Effector memory CD4-positive, alpha-beta T cell (primary cell): ENCODE measurements at regions not wholly inside any gene's neighbourhood (a gene's known extent, or its start where the extent isn't known, plus 50 kb on each side); places are given as distances from the start of the nearest gene placed in this dataset.
"Not testable (repeated sequence)": the region's sequence is repeated elsewhere in the genome, so short reads cannot be mapped to it uniquely, and the experiment has no call there.

ENCODE experiments used
- DNase-seq, 3 donors: peaks; one replicate each; pipeline ENCODE4 v3.0.0-alpha.2; 2020
- H3K27ac ChIP-seq: 2 replicates; pipeline ENCODE4 v1.7.0; 2013; ENCODE audit warnings: mild to moderate bottlenecking, low read length, moderate library complexity; ENCODE audit not compliant: insufficient read depth, poor library complexity, severe bottlenecking
- H3K27me3 ChIP-seq: replicated peaks from 2 replicates; pipeline ENCODE4 v1.7.0; 2013; ENCODE audit warnings: mild to moderate bottlenecking, low read length; ENCODE audit not compliant: insufficient read depth, control insufficient read depth, poor library complexity, severe bottlenecking
- H3K36me3 ChIP-seq: 2 replicates; pipeline ENCODE4 v1.7.0; 2013; ENCODE audit warnings: mild to moderate bottlenecking, low read length, moderate library complexity; ENCODE audit not compliant: control insufficient read depth, insufficient read depth
- H3K4me1 ChIP-seq: 2 replicates; pipeline ENCODE4 v1.7.0; 2013; ENCODE audit warnings: low read length, mild to moderate bottlenecking; ENCODE audit not compliant: control insufficient read depth, insufficient read depth, poor library complexity, severe bottlenecking
- H3K4me3 ChIP-seq: 2 replicates; pipeline ENCODE4 v1.7.0; 2013; ENCODE audit warnings: low read length, low read depth, mild to moderate bottlenecking; ENCODE audit not compliant: insufficient read depth, poor library complexity, severe bottlenecking
- H3K9me3 ChIP-seq: 2 replicates; pipeline ENCODE4 v1.7.0; 2013; ENCODE audit warnings: mild to moderate bottlenecking, low read length, moderate library complexity; ENCODE audit not compliant: control insufficient read depth

- not testable (repeated sequence) for H3K27ac ChIP-seq, DNase-seq, H3K9me3 ChIP-seq, H3K36me3 ChIP-seq, H3K27me3 ChIP-seq, H3K4me1 ChIP-seq, H3K4me3 ChIP-seq
These were observed 75.2 kb upstream of the SH3BP4 start for GRCh38 chr2:234876621-234877020.

DNA sequence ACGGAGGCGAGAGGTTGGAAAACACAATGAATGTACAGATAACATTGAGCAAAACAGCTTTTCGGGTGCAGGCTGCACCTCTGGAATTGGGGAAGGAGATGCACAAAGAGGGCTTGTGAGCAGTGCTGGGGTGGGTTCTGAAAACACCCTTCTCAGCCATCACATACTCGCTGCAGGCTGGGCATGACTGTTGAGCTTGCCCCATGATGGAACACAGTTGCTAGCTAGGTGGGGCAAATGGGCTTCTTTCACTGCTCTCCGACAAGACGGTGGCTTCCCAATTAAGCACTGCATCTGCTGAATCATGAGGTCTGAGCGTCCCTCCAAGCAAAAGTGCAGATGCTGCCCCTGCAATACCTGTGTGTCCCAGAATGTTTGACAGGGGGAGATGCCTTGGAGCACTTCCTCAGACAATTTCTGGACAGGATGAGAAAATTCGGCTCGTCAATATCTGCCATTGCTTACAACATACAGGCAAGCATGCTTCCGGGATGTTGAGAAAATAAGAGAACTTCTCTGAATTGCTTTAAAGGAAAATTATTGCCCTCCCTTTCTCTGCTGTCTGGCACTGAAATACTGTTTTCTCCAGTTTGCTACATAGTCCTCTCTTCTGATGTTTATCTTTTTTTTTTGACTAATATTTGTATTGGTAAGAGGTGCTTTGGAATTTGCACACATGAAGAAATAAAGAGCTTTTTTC is 77.3 kb upstream of the SH3BP4 start:
- H3K27ac ChIP-seq: no peak overlapping the region

GRCh38 chr2:234873828-234874173 is 78.0 kb upstream of the SH3BP4 start:
- Histone ChIP-seq H3K4me3 (no peak overlapping the region), H3K27ac (no peak overlapping the region), H3K27me3 (no peaks in the 10 kb centered on the region), H3K36me3 (no peaks in the 10 kb centered on the region), H3K4me1 (no peaks in the 10 kb centered on the region), H3K9me3 (no peaks in the 10 kb centered on the region)
- no peak for DNase-seq

More for the DNA sequence above, 77.3 kb upstream of the SH3BP4 start:
- Histone ChIP-seq H3K27me3 (no peaks in the 10 kb centered on the region), H3K4me1 (no peaks in the 10 kb centered on the region), H3K4me3 (no peak overlapping the region), H3K9me3 (no peaks in the 10 kb centered on the region), H3K36me3 (no peaks in the 10 kb centered on the region)
- no peak for DNase-seq

- Histone ChIP-seq H3K36me3 (no peaks in the 10 kb centered on the region), H3K9me3 (no peaks in the 10 kb centered on the region), H3K27ac (no peak overlapping the region), H3K4me1 (no peaks in the 10 kb centered on the region), H3K4me3 (no peak overlapping the region), H3K27me3 (no peaks in the 10 kb centered on the region)
- DNase-seq: no peak
These were observed 78.6 kb upstream of the SH3BP4 start for GRCh38 chr2:234873103-234873827.

GRCh38 chr2:234869969-234870368 is 81.8 kb upstream of the SH3BP4 start:
- Histone ChIP-seq H3K27me3 (no peaks in the 10 kb centered on the region), H3K9me3 (no peaks in the 10 kb centered on the region), H3K4me1 (no peaks in the 10 kb centered on the region), H3K4me3 (no peak overlapping the region), H3K36me3 (no peaks in the 10 kb centered on the region), H3K27ac (no peak overlapping the region)
- no peak for DNase-seq

GRCh38 chr2:234869164-234869563 is 82.7 kb upstream of the SH3BP4 start:
- Histone ChIP-seq H3K4me3 (no peak overlapping the region), H3K27me3 (no peaks in the 10 kb centered on the region)

DNA sequence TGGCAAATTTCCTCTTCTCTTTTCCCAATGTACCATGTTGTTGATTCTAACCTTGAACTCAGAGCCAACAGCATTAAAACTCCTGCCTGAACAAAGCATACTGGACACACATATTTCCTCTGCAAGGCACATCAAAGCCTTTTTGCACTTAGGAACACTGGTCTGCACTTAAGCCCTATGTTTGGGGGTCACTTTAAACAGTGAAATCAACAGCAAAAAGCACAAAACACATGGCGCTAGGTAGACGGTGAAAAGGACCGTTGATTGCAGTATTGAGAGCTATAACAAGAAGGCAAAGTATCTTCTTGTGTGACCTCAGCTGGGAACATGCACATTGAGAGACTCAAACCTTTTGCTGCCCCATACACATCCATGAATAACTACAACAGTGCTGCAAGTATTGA is 83.9 kb upstream of the SH3BP4 start:
- Histone ChIP-seq H3K9me3 (no peaks in the 10 kb centered on the region), H3K36me3 (no peaks in the 10 kb centered on the region), H3K4me1 (no peaks in the 10 kb centered on the region)

More at GRCh38 chr2:234869164-234869563, 82.7 kb upstream of the SH3BP4 start:
- DNase-seq: no peak
- Histone ChIP-seq H3K4me1 (no peaks in the 10 kb centered on the region), H3K9me3 (no peaks in the 10 kb centered on the region), H3K27ac (no peak overlapping the region), H3K36me3 (no peaks in the 10 kb centered on the region)

GRCh38 chr2:234865586-234865985 is 86.2 kb upstream of the SH3BP4 start:
- Histone ChIP-seq H3K4me3 (no peak overlapping the region), H3K27me3 (no peaks in the 10 kb centered on the region), H3K27ac (no peak overlapping the region)

More for the DNA sequence above, 83.9 kb upstream of the SH3BP4 start:
- no peak for DNase-seq
- no peaks in the 10 kb centered on the region for H3K27me3 ChIP-seq
- H3K27ac ChIP-seq: no peak overlapping the region
- H3K4me3 ChIP-seq: no peak overlapping the region

GRCh38 chr2:234865040-234865439 is 86.8 kb upstream of the SH3BP4 start:
- Histone ChIP-seq H3K9me3 (no peaks in the 10 kb centered on the region), H3K4me3 (no peak overlapping the region), H3K27me3 (no peaks in the 10 kb centered on the region), H3K4me1 (no peaks in the 10 kb centered on the region), H3K36me3 (no peaks in the 10 kb centered on the region), H3K27ac (no peak overlapping the region)
- DNase-seq: no peak

More at GRCh38 chr2:234865586-234865985, 86.2 kb upstream of the SH3BP4 start:
- no peak for DNase-seq
- no peaks in the 10 kb centered on the region for H3K9me3 ChIP-seq
- no peaks in the 10 kb centered on the region for H3K4me1 ChIP-seq
- no peaks in the 10 kb centered on the region for H3K36me3 ChIP-seq

DNA sequence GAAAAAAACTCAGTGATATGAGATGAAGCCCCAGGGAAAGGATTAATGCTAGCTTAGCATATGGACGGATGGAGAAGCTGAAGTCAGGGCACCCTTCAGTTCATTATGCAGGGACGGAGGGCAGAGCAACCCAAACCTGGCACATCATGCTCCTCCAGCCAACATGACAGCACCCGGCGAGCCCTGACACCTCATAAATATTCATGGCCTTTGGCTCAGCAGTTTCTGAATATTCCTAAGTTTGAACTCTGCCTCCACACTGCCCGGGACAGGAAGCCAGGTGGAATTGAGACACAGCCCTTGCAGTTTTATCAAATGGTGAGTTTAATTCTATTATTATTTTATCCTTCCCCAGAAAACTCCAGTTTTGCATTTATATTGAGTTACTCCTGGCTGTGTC is 87.3 kb upstream of the SH3BP4 start:
- H3K27ac ChIP-seq: no peak overlapping the region
- no peak overlapping the region for H3K4me3 ChIP-seq
- no peak for DNase-seq
- H3K4me1 ChIP-seq: no peaks in the 10 kb centered on the region
- H3K9me3 ChIP-seq: no peaks in the 10 kb centered on the region
- no peaks in the 10 kb centered on the region for H3K27me3 ChIP-seq
- H3K36me3 ChIP-seq: no peaks in the 10 kb centered on the region
